Activated T-helper 1 cell treated with Interleukin-2 at 50 U/mL for 16 hours (primary cell): ENCODE measurements at regions not wholly inside any gene's neighbourhood (a gene's known extent, or its start where the extent isn't known, plus 50 kb on each side); places are given as distances from the start of the nearest gene placed in this dataset.

Experiments
- DNase-seq: peaks from one replicate; pipeline ENCODE4 v3.0.0-alpha.2; 2020; ENCODE audit warnings: low read depth

DNA sequence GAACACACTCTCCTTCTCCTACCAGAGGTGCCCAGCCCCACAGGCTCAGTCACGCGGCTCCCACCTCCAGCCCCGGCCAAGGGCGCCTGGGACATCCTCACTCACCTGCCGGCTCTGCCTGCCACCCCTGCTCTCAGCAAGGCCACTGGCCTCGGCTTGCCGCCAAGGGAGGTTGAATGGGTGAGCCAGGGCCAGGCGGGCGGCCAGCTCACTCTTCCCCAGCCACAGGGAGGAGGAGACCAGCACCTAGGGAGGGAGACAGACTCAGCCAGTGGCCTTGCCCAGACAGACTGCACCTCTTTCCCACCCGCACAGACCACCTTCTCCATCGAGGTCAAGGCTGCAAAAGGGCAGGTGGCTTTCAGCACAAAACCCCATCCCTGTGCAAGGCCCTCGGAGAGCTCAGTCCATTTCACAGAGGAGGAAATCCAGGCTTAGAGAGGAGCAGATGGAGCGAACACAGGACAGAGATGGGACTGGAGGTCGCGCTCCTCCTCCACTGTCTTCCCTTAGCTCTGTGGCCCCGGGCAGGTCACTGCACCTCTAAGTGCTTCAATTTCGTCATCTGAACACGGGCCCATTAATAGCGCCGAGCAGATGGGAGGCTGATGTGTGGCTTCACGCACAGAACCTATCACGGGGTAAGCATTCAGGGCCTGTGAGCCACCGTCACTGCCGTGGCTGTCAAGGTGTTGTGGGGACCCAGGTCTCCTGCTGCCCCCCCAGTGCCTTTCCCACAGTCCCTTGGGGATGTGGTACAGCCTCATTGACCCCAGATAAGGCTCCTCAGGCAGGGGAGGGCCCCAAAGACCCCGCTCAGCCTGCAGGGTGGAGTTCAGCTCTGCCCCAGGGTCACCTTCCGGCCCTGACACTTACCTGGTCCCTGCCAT lies 56.1 kb downstream of the RMI2 start:
- no peak for DNase-seq

DNA sequence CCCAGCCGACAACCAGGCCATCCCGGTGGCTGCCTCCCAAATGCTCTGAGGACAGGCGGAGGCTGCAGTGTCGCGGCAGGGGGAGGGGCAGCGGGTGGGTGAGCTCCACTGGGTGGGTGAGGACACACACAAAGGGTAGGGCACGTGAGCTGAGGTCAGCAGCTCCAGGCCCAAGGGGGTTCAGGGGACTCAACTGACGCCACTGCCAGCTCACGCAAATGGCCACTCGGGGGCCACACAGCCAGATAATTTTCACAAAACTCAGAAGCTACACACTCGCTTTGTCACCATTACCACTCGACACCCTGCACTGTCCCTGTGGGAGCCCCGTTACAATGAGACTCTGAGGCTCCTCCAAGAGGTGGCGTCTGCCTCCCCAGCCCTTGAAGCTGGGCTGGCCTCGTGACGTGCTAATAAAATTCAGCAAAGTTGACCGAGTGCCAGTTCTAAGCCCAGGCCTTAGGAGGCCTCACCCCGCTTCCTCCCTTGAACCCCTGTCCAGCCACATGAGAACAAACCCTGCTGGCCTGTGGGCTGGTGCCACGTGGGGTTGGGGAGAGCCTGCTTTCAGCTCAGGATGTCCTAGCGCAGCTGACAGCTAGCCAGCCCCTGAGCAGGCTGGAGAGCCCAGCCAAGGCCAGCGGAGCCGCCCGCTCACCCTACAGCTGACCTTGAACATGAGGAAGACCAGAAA lies 56.9 kb downstream of the RMI2 start:
- no peak for DNase-seq

DNA sequence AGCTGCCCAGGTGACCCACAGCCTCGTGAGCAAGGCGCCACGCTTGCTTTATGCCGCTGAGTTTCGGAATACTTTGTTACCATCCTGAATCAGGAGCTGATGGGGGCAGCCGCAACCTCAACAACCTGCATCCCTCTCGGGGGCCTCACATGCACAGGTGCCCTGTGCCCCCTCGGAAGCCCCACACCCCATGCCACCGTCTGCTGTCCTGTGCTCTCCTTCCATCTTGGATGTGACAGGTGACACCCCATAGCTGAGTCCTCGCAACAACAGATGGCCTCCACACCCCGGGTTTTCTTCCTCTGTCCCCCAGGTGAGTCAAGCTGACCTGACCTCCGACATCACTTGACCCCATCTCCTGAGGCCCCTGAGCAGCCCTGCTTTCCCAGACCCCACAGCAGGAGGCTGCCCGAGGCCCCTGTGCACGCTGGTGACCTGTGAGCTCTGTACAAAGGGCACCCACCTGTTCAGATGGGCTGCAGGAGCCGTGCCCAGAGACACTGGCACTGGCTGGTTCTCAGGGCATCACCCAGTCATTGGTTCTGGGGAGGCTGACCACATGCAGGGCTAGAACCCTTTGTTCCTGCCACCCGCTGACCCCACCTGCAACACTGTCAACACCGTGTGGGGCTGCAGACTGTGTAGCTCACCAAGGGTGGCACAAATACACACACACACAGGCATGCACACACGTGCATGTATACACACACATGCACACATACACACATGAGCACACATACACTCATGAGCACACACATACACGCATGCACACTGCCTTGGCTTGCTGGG lies 57.7 kb downstream of the RMI2 start:
- DNase-seq, result no peak

DNA sequence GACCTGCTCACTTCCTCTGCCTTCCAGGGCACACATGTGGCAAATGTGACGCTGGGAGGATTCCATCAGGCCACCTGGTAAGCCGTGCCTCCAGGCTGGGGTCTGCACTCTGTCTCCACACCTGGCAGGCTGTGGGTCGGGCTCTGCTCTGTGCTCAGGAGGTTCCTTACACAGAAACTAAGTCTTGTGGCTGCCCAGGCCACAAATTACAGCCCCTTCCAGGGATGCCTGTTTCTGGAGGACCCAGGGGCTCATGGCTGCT lies 58.2 kb downstream of the RMI2 start:
- no peak for DNase-seq

DNA sequence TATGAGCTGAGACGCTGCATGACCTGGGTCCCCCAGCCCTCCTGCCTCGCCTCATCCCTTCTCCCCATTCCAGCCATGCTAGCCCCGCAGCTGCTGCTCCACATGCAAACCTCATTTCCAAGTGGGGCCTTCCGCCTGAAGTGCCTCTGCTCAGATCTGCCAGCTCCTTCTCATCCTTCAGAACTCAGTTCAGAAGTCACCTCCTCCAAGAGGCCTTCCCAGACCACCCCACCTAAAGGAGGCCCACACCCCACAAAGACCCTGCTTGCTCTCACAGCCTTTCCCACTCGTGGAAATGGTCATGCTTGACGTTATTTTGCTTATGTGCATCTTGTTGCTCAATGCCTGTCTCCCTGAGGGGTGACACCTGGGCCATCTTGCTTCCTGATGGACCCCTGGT lies 58.7 kb downstream of the RMI2 start:
- no peak for DNase-seq

DNA sequence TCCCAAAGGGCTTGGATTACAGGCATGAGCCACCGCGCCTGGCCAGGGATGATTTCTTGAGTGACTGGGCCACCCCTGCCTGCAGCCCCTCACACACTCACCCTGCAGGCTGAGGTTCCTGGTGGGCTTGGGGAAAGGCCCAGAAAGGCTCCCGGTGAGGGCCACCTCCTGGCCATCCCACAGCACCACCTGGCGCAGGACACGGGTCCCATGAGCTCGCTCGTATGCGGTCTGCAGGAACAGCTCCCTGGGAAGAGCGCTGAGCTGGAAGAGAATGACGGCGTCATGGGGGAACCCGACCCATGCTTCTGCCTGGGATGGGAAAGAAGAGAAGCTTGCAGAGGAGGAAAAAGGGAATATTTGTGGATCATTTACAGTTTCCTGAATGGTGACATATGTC lies 59.3 kb downstream of the RMI2 start:
- DNase-seq, result no peak

DNA sequence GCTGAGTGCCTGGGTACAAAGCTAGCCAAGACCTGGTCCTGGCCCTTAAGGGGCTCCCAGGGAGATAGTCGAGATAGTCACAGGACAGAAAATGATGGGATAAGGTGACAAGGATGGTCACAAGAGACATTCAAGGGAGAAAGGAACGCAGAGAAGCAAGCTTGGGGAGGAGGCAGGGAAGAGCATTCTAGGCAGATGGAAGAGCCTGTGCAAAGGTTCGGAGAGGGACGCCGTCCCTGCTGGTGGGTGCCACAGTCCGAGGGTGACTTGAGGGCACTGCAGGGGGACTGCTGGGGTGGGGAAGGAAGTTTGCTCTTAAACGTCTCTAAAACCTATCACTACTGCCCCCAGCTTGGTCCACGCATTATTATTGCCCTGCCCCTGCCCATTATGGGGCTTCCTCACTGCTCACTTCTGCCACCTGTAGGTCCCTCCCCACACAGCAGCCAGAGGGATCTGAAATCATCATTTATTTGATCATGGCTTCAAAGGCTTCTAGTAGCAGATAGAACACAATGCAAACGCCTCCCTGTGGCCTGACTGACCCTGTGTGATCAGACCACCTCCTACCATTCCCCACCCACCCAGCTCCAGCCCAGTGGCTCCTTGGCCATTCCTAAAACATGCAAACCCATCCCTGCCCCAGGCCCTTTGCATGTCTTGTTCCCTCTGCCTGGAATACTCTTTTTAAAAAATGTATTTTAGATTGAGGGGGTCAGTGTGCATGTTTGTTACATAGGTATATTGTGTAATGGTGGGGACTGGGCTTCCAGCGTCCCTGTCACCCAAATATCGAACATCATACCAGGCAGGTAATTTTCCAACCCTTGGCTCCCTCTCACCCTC lies 60.3 kb downstream of the RMI2 start:
- no peak for DNase-seq

DNA sequence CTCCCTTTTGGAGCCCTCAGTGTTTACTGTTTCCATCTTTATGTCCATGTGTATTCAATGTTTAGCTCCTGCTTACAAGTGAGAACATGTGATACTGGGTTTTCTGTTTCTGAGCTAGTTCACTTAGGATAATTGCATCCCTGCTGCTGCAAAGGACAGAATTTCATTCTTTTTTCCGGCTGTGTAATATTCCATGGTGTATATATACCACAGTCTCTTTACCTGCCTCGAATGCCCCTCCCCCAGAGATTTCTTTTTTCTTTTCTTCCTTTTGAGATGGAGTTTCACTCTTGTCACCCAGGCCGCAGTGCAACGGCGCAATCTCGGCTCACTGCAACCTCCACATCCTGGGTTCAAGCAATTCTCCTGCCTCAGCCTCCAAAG lies 60.9 kb downstream of the RMI2 start:
- no peak for DNase-seq

DNA sequence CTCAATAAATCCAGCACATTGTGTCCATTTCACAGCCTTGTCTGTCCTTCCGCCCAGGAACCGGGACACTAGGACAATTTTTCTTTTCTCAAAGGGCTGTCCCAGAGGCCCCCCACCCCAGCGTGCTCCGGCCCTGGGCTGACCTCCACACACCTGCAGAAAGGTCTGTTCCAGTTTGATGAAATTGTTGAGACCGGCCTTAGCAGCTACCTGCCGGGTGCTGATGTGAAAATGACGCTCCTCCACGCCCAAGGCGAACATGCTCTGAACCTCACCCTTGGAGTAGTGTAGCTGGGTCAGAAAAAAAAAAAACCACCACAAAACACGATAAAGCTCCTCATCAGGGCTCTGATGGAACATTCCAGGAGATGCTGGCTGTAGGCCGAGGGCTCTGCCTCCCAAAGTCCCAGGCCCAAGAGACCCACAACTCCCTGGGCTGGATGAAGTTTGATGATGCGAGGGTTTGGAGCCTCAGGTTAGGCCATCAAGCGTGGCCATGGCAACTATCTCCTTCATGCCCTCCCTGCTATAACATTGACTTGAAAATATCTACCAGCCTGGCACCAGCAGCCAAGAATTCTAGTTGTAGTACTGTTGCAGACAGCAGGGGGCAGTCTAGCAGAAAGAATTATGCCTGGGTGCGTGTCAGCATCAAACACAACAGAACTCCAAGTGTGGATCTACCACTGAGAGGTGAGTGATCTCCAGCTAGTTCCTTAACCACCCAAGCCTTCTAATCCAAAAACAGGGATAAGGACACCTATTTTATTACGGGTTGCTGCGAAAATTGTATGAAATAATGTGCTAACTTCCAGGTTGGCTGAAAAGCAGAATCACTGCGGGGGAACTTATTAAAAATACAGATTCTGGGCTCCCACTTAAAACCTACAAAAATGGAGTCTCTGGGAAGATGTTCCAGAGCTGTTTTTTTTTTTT lies 62.1 kb downstream of the RMI2 start:
- peak; percentile 29 for DNase-seq

DNA sequence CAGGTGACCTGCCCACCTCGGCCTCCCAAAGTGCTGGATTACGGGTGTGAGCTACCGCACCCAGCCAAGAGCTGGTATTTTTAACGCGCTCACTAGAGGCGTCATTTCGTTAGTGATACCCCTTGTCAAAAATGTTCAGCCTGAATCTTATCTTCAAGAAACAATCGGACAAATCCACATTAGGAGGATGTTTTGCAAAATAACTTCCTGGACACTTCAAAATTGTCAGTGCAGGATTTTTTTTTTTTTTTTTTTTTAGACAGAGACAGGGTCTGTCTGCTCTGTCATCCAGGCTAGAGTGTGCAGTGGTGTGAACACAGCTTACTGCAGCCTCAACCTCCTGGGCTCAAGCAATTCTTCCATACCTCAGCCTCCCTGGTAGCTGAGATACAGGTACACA lies 63.0 kb downstream of the RMI2 start:
- DNase-seq, result no peak

DNA sequence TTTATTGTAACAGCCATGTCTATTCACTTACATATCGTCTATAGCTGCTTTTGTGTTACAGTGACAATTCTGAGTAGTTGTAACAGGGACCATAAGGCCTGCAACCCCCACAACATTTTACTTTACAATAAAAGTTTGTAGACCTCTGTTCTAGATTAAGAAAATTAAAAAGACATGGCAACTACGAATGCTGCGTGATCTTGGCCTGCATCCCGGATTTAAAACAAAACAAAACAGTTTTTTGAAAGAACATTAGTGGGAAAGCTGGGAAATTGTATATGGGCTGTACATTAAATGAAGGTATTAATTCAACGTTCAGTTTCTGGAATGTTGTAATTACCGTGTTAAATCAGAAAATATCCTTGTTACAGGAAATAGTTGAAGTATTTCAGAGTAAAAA lies 64.1 kb downstream of the RMI2 start:
- no peak for DNase-seq

DNA sequence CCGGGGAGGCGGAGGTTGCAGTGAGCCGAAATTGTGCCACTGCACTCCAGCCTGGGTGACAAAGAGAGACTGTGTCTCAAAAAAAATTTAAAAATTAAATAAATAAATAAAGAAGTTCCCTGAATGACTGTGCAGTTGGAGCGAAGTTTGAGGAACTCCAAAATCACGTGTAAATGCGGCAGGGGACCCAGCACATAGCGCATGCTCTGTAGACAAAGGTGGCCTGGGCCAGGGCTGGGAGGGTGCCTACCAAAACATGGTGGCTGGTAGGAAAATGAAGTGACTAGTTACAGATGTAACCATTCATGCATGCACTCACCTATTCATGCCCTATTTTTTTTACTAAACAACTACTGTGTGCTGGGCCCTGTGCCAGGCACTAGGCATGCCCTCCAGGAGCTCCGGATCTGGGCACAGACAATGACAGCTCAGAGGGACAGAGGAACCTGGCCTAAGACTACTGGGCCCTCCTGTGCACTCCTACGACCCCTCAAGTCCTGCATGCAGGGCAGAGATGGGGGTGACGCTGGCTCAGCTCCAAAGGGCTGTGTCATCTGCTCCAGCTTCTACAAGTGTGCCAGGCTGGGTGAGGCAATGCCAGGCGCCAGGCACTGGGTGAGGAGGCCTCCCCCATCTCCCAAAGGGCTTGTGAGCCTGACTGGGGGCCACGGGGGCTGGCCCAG lies 65.3 kb downstream of the RMI2 start:
- no peak for DNase-seq

DNA sequence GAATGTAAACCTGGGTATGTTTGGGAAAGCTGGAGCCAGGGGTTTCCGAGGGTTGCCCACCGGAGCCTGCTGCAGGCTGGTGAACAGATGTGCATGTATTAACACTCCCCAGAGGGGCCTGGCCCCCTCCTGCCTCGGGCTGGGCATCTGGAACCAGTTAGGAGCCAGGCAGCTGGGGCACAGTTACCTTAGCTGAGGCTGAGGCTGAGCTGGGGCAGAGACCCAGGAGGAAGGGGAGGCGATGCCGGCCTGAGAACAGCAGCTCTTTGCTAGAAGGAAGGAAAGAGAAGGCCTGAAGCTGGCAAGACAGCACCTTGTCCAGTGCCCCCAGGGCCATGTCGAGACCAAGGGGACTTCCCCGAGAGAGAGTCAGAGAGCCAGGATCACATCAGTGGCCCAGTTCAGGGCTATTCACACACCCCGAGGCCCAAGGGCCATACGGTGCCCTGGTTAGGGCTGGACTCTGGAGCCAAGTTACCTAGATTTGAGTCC lies 65.8 kb downstream of the RMI2 start:
- no peak for DNase-seq

DNA sequence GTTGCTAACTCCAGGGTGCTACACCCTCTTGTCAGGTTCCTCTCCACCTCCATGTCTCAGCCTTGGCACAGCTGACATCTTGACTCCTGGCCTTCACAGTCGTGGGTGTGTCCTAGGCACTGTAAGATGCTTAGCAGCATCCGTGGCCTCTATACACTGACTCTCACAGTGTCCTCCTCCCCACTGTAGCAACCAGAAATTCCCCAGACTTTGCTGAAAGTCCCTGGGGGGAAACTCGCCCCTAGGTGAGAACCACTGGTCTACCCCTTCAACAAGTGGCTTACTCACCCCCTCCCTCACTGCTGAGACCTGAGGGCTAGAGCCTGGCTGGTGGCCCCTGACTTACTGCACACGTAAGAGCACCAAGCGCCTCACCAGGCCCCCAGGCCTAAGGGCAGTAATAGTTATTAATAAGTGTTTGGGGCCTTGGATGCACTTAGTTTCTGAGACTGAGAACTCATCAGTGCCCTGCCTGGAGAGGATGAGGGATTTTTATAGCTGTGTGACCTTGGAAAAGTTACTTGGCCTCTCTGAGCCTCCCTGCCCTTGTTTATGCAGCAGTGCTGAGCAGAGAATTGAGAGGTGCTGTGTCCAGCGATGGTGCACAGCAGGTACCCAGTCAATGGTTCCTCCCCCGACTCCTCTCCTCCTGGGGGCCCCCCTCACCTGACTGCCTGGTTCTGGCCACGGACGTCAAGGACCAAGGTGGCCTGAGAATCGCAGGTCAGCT lies 67.1 kb downstream of the RMI2 start:
- no peak for DNase-seq

DNA sequence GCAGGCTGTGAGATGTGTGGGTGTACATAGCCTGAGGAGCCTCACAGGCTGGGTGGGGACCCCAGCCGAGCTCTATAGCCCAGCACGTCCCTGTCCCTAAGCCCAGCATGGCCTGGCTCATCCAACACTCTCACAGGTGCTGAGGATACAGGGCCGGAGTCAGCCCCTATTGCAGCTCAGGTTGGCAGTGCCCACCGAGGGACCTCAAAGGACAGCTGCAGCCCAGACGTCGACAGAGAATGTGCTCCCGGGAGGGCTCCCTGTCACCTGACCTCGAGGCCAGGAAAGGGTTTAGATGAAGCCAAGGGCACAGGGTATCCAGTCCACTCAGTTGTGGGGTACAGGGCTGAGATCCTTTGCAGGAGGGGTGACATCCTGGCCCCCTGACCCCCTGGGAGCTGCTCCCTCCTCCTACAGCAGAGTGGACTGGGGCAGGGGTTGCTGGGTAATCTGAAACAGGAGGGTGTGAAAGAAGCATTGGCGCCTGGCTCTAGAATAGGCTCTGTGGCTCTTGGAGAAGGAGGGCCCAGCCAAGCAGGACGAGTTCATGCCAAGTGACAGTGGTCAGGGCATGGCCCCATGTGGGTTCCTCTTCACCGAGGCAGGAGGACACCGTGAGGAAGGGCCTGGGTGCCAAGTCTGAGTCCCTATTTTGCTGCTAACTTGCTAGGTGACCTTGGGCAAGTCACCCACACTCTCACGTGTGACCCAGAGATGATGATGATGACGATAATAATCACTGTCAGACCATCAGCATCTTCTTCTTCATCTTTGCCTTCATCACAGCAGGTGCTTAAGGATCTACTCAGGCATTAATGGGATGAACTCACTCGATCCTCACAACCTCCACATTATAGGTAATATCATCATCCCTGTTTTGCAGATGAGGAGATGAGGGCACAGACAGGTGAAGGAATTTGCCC lies 68.0 kb downstream of the RMI2 start:
- DNase-seq, result no peak

DNA sequence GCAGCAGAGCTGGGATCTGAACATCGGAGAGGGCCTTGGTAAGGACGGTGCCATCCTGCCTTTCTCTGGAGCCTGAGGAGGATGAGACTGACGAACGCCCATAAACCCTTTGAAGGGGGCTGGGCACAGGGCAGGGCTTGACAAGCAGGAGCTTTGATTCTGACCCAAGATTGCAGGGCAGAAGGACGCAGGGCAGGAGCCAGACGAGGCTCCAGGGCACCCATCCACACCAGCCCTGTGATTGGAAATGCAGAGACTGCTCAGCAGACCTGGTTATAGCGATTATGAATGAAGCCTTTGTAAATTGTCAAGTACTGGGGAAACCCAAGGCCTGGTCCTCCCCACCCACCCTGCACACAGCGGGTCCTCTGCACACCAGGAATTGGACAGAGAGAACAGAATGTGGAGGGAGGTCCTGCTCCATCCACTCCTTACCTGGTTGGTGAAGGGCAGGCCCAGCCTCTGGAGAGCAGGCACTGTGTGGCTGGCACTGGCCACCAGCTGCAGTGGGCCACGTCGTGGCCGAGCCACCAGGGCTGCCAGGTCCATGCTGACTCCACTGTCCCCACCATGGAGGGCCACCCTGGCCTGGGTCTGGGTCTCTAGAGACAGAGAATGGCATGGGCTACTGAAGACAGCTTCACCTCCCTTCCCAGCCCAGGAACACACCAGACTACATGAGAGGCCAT lies 68.8 kb downstream of the RMI2 start:
- no peak for DNase-seq

DNA sequence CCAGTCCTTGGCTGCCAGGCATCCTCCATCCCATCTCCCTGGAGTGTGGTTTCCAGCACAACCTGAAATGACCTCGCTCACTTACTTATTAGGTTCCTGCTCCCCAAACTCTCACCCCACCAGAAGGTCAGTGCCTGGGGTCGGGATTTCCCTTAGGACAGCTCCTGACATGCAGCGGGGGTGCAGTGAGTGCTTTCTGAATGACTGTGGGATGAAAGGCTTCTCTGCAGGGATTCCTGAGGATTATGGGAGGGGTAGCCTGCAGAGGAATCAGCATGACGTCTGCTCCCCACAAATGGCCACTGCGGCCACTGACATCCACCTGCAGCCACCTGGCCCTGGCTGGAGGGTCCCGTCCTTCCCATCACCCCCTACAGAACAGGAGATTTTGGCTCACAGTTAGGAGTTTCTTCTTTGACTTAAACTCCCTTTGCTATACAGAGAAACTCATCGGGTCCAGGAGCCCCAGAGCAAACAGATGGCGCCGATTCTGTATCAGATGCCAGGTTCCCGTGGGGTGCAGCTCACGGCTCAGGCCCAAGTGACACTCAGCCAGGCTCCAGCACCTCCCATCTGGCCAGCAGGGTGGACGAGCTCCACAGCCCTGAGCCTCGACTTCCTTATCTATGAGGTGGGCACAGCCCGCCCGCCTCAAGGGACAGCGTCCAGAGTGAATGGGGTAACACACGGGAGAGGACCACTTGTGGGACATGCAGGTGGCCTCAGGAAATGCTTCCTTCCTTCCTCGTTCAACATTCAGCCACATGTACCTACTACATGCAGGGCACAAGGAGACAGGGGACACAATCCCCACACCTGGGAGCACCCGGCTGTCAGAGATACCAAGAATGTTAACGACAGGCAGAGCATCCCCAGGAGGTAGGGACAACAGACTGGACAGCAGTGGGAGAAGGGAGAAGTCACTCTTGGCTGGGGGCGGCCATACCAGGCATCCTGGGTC lies 69.8 kb downstream of the RMI2 start:
- no peak for DNase-seq
